OCI-LY1 (cell line): ENCODE measurements at regions not wholly inside any gene's neighbourhood (a gene's known extent, or its start where the extent isn't known, plus 50 kb on each side); places are given as distances from the start of the nearest gene placed in this dataset.

Source experiments
- CTCF ChIP-seq: fragments of 200-600 bp; sonication (generic), shearing (Covaris generic); IDR thresholded peaks from 2 replicates; pipeline ENCODE4 v1.5.1; 2017; ENCODE audit warnings: mild to moderate bottlenecking, antibody characterized with exemption, low read length, moderate library complexity, mixed read lengths
- EZH2 ChIP-seq: fragments of 200-600 bp; sonication (generic), shearing (Covaris generic); IDR thresholded peaks from 2 replicates; pipeline ENCODE4 v1.8.0; 2017; ENCODE audit warnings: borderline replicate concordance, mixed run types, mild to moderate bottlenecking, antibody characterized with exemption, low read length, moderate library complexity, mixed read lengths

GRCh38 chr17:6255322-6255721 is 179.6 kb downstream of the AIPL1 start:
- TF ChIP-seq CTCF (no peak), EZH2 (no peak)
